Stromal cell of bone marrow (primary cell): ENCODE measurements at regions not wholly inside any gene's neighbourhood (a gene's known extent, or its start where the extent isn't known, plus 50 kb on each side); places are given as distances from the start of the nearest gene placed in this dataset.
"Not testable (repeated sequence)": the region's sequence is repeated elsewhere in the genome, so short reads cannot be mapped to it uniquely, and the experiment has no call there.

ENCODE experiments used
- DNase-seq: peaks from one replicate; pipeline ENCODE4 v3.0.0-alpha.2; 2012; ENCODE audit warnings: low read depth

GRCh38 chr10:33067917-33068316 lies 109.9 kb upstream of the ITGB1 start:
- no peak for DNase-seq

- DNase-seq = no peak
These were observed 109.5 kb upstream of the ITGB1 start for GRCh38 chr10:33067481-33067880.

GRCh38 chr10:33066558-33067236 lies 108.7 kb upstream of the ITGB1 start:
- peak; percentile 49 for DNase-seq

- no peak for DNase-seq
These were observed 107.1 kb upstream of the ITGB1 start for GRCh38 chr10:33065111-33065510.

GRCh38 chr10:33064706-33065105 lies 106.7 kb upstream of the ITGB1 start:
- DNase-seq = no peak

- no peak for DNase-seq
These were observed 99.6 kb upstream of the ITGB1 start for GRCh38 chr10:33057620-33058019.

- DNase-seq = no peak
These were observed 99.0 kb upstream of the ITGB1 start for GRCh38 chr10:33056828-33057596.

- no peak for DNase-seq
These were observed 97.6 kb upstream of the ITGB1 start for GRCh38 chr10:33055625-33056024.

GRCh38 chr10:33052915-33053810 lies 95.1 kb upstream of the ITGB1 start:
- DNase-seq = no peak

- no peak for DNase-seq
These were observed 94.3 kb upstream of the ITGB1 start for GRCh38 chr10:33052263-33052875.

- DNase-seq = not testable (repeated sequence)
These were observed 92.2 kb upstream of the ITGB1 start for GRCh38 chr10:33049963-33050920.

GRCh38 chr10:33048223-33048622 lies 90.2 kb upstream of the ITGB1 start:
- no peak for DNase-seq

GRCh38 chr10:33047655-33048054 lies 89.6 kb upstream of the ITGB1 start:
- no peak for DNase-seq

- DNase-seq = no peak
These were observed 88.8 kb upstream of the ITGB1 start for GRCh38 chr10:33046792-33047191.

- no peak for DNase-seq
These were observed 87.4 kb upstream of the ITGB1 start for GRCh38 chr10:33045421-33045820.

GRCh38 chr10:33042565-33042964 lies 84.5 kb upstream of the ITGB1 start:
- no peak for DNase-seq

GRCh38 chr10:33041783-33042437 lies 83.9 kb upstream of the ITGB1 start:
- no peak for DNase-seq

- DNase-seq = no peak
These were observed 82.4 kb upstream of the ITGB1 start for GRCh38 chr10:33040436-33040835.

GRCh38 chr10:33039181-33039580 lies 81.2 kb upstream of the ITGB1 start:
- DNase-seq = no peak

GRCh38 chr10:33038672-33039071 lies 80.6 kb upstream of the ITGB1 start:
- no peak for DNase-seq
